ENCODE measurements at regions not wholly inside any gene's neighbourhood (a gene's known extent, or its start where the extent isn't known, plus 50 kb on each side); places are given as distances from the start of the nearest gene placed in this dataset.
A peak's percentile ranks its signal among the peaks of the same experiment; 100 is the strongest.

- Histone ChIP-seq H3K4me3 (ENCODE audit: low read depth, low read length) (no peak overlapping the region), H3K27me3 (ENCODE audit: control insufficient read depth, insufficient read depth, low read length) (no peaks in the 10 kb centered on the region), H3K36me3 (ENCODE audit: control insufficient read depth, insufficient read depth, low read length) (no peaks in the 10 kb centered on the region)
- no peak for TF ChIP-seq CTCF (IDR thresholded peaks at IDR 0.05; ENCODE audit: insufficient read depth, low read length, severe bottlenecking)
- FAIRE-seq (no peak), DNase-seq (ENCODE audit: low read depth) (no peak)
Observed at GRCh38 chr1:185458670-185459069, 141.6 kb upstream of the IVNS1ABP start.

GRCh38 chr1:185453496-185454192 is 136.6 kb upstream of the IVNS1ABP start:
- H3K4me3 ChIP-seq (ENCODE audit: low read depth, low read length), result no peak overlapping the region
- FAIRE-seq (no peak), DNase-seq (ENCODE audit: low read depth) (peak; percentile 84)
- TF ChIP-seq CTCF (IDR thresholded peaks at IDR 0.05; ENCODE audit: insufficient read depth, low read length, severe bottlenecking), result no peak
- H3K36me3 ChIP-seq (ENCODE audit: control insufficient read depth, insufficient read depth, low read length), result no peaks in the 10 kb centered on the region
- no peaks in the 10 kb centered on the region for H3K27me3 ChIP-seq (ENCODE audit: control insufficient read depth, insufficient read depth, low read length)

GRCh38 chr1:185450917-185451316 is 133.9 kb upstream of the IVNS1ABP start:
- DNase-seq (ENCODE audit: low read depth) (no peak), FAIRE-seq (no peak)
- Histone ChIP-seq H3K4me3 (ENCODE audit: low read depth, low read length) (no peak overlapping the region), H3K27me3 (ENCODE audit: control insufficient read depth, insufficient read depth, low read length) (no peaks in the 10 kb centered on the region), H3K36me3 (ENCODE audit: control insufficient read depth, insufficient read depth, low read length) (no peaks in the 10 kb centered on the region)
- TF ChIP-seq CTCF (IDR thresholded peaks at IDR 0.05; ENCODE audit: insufficient read depth, low read length, severe bottlenecking), result no peak

- no peaks in the 10 kb centered on the region for H3K27me3 ChIP-seq (ENCODE audit: control insufficient read depth, insufficient read depth, low read length)
- FAIRE-seq (no peak), DNase-seq (ENCODE audit: low read depth) (no peak)
- TF ChIP-seq CTCF (IDR thresholded peaks at IDR 0.05; ENCODE audit: insufficient read depth, low read length, severe bottlenecking), result no peak
- H3K4me3 ChIP-seq (ENCODE audit: low read depth, low read length), result no peak overlapping the region
- no peaks in the 10 kb centered on the region for H3K36me3 ChIP-seq (ENCODE audit: control insufficient read depth, insufficient read depth, low read length)
Observed at GRCh38 chr1:185450060-185450788, 133.2 kb upstream of the IVNS1ABP start.

- FAIRE-seq, result no peak
- H3K27me3 ChIP-seq (ENCODE audit: control insufficient read depth, insufficient read depth, low read length), result no peaks in the 10 kb centered on the region
- H3K36me3 ChIP-seq (ENCODE audit: control insufficient read depth, insufficient read depth, low read length), result no peaks in the 10 kb centered on the region
- DNase-seq (ENCODE audit: low read depth), result no peak
- TF ChIP-seq CTCF (IDR thresholded peaks at IDR 0.05; ENCODE audit: insufficient read depth, low read length, severe bottlenecking), result no peak
- no peak overlapping the region for H3K4me3 ChIP-seq (ENCODE audit: low read depth, low read length)
Observed at GRCh38 chr1:185449378-185450059, 132.5 kb upstream of the IVNS1ABP start.

Measured in bronchial epithelial cell (primary cell).